Cardiac muscle cell (in vitro differentiated cells and primary cell): ENCODE measurements at regions not wholly inside any gene's neighbourhood (a gene's known extent, or its start where the extent isn't known, plus 50 kb on each side); places are given as distances from the start of the nearest gene placed in this dataset.

Experiments
- DNase-seq, 2 donors: peaks; one replicate each; pipeline versions ENCODE4 v3.0.0 to v3.0.0-alpha.2; 2010 to 2017; ENCODE audit warnings: low read depth in 1 of 2, low spot score in 1 of 2
- H3K27ac ChIP-seq: fragments of 200-600 bp; sonication (generic); 2 replicates; pipeline ENCODE4 v1.5.1; 2016
- H3K27me3 ChIP-seq: fragments of 200-600 bp; sonication (generic); 2 replicates; pipeline ENCODE4 v1.6.0; 2016; ENCODE audit warnings: control low read depth
- H3K36me3 ChIP-seq: fragments of 200-600 bp; sonication (generic); 2 replicates; pipeline ENCODE4 v1.5.1; 2016; ENCODE audit warnings: control low read depth
- H3K4me1 ChIP-seq: fragments of 200-600 bp; sonication (generic); 2 replicates; pipeline ENCODE4 v1.8.1; 2017; ENCODE audit warnings: low read depth, mild to moderate bottlenecking, mixed run types
- H3K4me3 ChIP-seq: fragments of 200-600 bp; sonication (generic); 2 replicates; pipeline ENCODE4 v1.5.1; 2016; ENCODE audit warnings: mild to moderate bottlenecking
- H3K9me3 ChIP-seq: fragments of 200-600 bp; sonication (generic); 2 replicates; pipeline ENCODE4 v1.5.1; 2017; ENCODE audit warnings: low read depth, mild to moderate bottlenecking, control low read depth
- TF ChIP-seq, protein P1 (sequence below): IDR thresholded peaks from 2 replicates; pipeline ENCODE4 v1.5.1; 2012; ENCODE audit warnings: low read depth, mild to moderate bottlenecking, low read length

DNA sequence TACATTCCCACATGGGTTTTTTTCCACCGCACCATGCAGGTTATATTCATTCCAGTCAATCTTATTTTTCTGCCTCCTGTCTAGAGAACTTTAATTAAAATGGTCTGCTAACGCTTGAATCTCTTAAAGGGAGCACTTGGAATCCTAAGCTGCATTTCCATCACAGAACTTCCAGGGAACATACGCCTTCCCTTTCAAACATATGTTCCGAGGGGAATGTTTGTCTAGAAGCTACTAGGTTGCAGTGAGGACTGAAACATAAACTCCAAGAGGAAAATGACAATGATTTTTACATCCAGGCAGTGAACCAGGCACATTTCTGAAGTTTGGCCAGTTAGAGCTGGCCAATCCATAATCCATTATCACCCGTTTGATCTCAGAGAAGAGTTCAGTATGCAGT lies 375.5 kb upstream of the NRP1 start:
- no peak for DNase-seq

DNA sequence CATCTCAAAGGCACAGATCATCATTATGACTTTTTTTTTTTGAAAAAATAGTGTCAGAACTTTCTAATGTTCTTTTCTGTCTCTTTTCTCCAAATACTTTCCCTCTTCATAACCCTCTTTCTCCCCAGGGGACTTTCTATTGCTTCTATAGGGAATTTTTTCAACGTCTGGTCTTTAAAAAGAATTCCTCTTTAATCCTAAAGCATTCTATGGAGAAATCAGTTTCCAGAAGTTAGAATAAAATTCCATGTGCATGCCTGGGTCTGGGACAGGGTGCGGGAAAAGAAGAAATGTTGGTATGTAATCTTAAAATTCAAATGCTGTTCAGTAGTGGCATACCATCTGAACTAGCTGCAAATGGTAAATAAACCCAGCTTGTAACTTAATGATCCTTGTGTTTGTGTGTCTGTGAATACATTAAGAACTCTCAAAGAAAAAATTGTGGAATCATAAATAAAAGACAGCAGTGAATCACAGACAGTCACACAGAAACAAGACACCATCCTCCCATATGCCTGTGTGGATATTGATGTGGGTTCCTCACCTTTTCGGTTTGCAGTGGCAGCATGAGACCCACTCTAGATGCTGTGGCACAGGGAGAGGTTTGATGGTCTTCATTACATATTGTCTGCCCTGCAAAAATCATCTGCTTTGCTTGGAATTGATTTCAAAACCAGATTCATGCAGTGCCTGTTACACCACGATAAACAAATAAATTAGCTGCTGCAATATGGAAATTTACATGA lies 374.7 kb upstream of the NRP1 start:
- H3K4me1 ChIP-seq = peaks cover 4% of the 10 kb centered on the region
- no peaks in the 10 kb centered on the region for H3K36me3 ChIP-seq
- H3K27me3 ChIP-seq = no peaks in the 10 kb centered on the region
- H3K9me3 ChIP-seq = no peaks in the 10 kb centered on the region
- no peak overlapping the region for H3K4me3 ChIP-seq
- no peak overlapping the region for H3K27ac ChIP-seq
- TF ChIP-seq, protein P1, sequence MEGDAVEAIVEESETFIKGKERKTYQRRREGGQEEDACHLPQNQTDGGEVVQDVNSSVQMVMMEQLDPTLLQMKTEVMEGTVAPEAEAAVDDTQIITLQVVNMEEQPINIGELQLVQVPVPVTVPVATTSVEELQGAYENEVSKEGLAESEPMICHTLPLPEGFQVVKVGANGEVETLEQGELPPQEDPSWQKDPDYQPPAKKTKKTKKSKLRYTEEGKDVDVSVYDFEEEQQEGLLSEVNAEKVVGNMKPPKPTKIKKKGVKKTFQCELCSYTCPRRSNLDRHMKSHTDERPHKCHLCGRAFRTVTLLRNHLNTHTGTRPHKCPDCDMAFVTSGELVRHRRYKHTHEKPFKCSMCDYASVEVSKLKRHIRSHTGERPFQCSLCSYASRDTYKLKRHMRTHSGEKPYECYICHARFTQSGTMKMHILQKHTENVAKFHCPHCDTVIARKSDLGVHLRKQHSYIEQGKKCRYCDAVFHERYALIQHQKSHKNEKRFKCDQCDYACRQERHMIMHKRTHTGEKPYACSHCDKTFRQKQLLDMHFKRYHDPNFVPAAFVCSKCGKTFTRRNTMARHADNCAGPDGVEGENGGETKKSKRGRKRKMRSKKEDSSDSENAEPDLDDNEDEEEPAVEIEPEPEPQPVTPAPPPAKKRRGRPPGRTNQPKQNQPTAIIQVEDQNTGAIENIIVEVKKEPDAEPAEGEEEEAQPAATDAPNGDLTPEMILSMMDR = no peak
- no peak for DNase-seq

More for the DNA sequence above, 375.5 kb upstream of the NRP1 start:
- Histone ChIP-seq H3K36me3 (no peaks in the 10 kb centered on the region), H3K27ac (no peak overlapping the region), H3K4me3 (no peak overlapping the region), H3K9me3 (no peaks in the 10 kb centered on the region), H3K27me3 (no peaks in the 10 kb centered on the region), H3K4me1 (no peaks in the 10 kb centered on the region)
- TF ChIP-seq, protein P1 = no peak

DNA sequence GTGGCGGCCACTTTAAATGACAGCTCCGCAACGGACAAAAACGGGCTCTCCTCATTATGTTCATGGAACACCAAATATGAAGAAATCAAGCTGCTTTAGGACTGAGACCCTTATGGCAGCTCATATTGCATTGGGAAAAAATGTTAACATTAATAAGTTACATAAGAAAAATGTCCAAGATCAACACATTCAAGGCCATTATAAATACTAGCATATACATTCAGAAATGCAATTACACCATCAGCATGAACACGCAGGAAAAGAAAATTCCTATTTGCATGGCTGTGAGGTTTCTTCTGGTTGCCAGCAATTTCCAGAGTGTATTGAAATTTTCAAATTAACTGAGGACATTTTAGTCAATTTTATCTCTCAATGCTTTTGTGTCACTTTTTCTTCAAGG lies 374.1 kb upstream of the NRP1 start:
- Histone ChIP-seq H3K4me3 (no peak overlapping the region), H3K27me3 (no peaks in the 10 kb centered on the region), H3K4me1 (peaks cover 10% of the 10 kb centered on the region), H3K36me3 (no peaks in the 10 kb centered on the region), H3K27ac (no peak overlapping the region), H3K9me3 (no peaks in the 10 kb centered on the region)
- DNase-seq = no peak
- TF ChIP-seq, protein P1 = no peak

- Histone ChIP-seq H3K9me3 (no peaks in the 10 kb centered on the region), H3K4me3 (no peak overlapping the region), H3K27ac (no peak overlapping the region), H3K4me1 (peaks cover 14% of the 10 kb centered on the region), H3K27me3 (no peaks in the 10 kb centered on the region), H3K36me3 (no peaks in the 10 kb centered on the region)
- TF ChIP-seq, protein P1 = no peak
- peak in 1 of 2 donors; percentile 50 for DNase-seq
These were observed 372.3 kb upstream of the NRP1 start for GRCh38 chr10:33706746-33707145.

DNA sequence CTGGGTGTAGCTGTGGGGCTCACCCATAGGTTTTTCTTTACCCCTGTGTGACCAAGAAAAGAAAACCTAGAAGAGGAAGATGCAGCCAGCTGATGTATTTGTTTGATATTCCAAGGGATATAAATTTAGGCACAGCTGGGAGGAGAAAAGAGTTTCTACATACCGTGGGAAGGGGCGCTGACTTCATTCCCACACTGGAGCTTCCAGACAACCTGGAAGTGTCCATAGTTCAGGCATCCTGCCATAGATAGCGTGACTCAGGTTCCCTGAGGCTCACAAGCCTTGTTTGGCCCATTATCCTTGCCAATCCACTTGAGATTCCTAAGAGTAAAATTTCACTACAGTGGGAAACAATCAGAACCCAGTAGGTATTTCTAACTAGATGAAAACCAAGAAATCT lies 371.7 kb upstream of the NRP1 start:
- Histone ChIP-seq H3K9me3 (no peaks in the 10 kb centered on the region), H3K27me3 (no peaks in the 10 kb centered on the region), H3K4me3 (no peak overlapping the region), H3K27ac (no peak overlapping the region), H3K4me1 (peaks cover 14% of the 10 kb centered on the region), H3K36me3 (no peaks in the 10 kb centered on the region)
- TF ChIP-seq, protein P1 = no peak
- peak in 1 of 2 donors; percentile 52 for DNase-seq
